Activated CD4-positive, alpha-beta T cell treated with anti-CD3 and anti-CD28 coated beads, Interleukin-2, amount 50 U/mL, for 48 hours (primary cell): ENCODE measurements at regions not wholly inside any gene's neighbourhood (a gene's known extent, or its start where the extent isn't known, plus 50 kb on each side); places are given as distances from the start of the nearest gene placed in this dataset.

Experiments
- DNase-seq, 2 experiments: peaks; one replicate each; pipeline ENCODE4 v3.0.0-alpha.2; 2020

DNA sequence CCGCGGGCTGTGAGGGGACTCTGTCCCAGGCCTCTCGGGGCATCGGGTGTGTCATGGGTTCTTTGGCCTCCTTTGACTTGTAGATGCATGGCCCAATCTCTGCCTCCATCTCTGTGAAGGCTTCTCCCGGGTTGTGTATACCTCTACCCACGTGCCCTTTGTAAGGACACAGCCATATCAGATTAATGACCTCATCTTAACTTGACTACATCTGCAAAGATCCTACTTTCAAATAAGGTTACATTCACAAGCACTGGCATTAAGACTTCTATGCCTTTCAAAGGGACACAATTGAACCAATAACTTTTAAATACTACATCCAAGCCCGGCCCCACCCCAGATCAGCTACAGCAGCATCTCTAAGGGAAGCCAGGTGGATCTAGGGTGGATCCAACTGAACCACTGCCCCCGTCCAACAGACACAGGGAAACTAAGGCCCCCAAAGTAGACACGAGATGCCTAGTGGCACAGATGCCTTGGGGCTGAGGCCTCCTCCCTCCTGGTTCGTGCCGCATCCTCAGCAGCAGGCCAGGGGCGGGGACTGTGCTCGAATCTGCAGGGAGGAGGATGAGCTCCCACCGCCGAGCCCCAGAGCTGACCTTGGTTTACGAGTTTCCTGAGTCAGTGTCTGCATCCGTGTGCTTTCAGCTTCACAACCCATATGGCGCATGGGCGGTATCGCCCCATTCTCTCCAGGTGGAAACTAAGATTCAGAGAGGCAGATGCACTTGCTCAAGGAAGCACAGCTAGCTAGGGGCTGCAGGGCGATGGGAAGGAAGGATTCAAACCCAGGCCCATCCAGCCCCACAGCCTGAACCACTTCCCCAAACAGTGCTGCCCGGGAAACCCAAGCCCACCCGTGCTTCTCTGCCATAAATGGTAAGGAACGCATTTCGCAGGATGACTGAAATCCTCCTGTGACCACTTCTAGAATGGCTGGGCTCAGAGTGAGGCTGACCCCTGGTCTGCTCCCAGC lies 353.3 kb downstream of the C16orf95 start:
- DNase-seq = no peak

DNA sequence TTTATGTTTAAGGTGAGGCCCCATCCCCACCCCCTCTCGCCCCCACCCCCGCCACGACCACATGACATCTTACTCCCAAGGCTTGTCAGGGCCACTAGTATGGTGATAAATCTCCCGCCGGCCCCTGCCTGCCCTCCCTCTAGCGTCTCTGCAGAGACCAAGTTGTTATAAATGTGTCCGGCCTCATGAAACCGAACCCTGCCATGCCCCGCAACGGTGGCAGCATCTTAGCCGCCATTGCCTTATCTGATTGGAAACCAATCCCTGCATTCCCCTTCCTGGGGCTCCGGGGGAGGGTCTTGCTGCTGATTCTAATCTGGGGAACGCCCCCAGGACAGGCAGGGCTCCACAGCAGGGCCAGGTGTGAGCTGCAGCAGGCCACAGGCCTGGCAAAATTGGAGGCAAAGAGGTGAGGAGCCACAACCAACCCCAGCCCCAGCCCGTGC lies 352.4 kb downstream of the C16orf95 start:
- no peak for DNase-seq

DNA sequence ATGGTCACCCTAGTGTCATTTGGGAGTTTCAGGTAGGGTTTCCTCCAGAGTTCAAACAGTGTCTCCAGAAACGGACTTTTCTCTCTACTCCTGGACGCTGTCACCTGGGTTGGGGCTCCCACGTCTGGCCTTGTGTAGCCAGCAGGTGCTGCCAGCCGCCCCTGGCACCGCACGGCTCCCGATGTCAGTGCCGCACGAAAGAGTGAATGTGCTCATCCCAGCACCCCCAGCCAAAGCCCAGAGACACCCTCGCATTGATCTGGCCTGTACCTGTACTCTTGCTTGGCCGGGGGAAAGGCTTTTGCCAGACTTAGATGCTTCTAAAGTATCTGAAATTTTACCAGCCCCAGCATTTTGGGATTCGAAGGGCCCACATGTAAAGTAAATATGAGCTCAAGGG lies 351.9 kb downstream of the C16orf95 start:
- DNase-seq = no peak

DNA sequence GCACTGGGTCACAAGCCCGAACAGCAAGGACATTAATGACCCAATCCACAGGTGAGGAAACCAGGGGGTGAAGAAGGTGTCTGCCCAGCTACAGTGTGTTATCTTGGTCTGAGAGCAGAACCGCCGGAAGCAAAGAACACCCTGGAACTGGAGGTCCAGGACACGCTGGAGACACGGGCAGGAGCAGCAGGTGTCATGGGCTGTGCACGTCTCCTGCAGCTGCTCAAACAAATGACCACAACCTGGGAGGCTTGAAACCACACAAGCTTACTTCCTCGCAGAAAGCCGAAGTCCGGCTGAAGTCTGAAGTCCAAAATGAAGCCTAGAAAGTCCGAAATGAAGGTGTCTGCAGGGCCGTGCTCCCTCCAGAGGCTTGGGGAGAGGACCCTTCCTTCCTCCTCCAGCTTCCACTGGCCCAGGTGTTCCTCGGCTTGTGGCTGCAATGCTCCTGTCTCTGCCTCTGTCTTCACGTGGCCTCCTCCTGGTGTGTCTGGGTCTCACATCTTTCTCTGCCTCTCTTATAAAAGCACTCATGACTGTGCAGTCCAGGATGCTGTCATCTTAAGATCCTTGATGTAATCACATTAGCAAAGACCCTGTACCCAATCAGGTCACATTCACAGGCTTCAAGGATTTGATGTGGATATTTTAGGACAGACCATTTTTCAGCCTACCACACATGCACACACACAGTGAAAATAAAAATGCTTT lies 351.2 kb downstream of the C16orf95 start:
- no peak for DNase-seq

DNA sequence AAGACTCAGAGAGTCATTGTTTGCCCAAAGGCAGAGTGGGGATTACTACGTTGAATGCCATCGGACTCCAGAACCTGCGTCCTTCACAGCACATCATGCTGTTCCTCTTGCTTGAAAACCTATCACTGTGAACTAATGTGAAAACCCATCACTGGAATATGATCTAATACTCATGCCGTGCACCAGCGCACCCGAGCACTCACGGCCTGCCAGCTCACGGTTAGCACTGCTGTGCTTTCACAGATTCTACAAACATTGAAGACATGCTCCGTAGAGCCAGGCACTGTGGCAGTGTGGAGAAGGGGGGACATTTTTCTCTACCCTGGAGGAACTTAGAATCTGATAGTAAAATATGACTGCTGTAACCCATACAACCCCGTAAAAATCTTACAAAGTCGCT lies 350.4 kb downstream of the C16orf95 start:
- DNase-seq = no peak

DNA sequence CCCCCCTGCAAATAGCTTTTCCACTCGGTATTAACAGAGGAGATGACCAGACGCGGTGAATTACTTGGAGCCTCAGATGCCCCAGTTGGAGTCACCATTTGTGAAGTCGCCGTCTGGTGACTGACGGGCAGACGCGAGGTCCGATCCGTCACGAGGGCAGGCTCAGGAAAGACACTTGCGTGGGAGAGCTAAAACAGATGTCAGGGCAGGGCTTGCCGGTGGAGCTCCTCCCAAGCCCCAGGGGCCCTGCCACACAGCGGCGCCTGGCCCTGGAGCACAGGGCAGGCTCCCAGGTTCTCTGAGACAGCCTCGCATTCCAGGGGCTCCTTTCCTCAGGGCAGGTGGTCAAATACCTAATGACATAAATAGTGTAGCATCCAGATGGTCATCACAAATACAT lies 348.3 kb downstream of the C16orf95 start:
- DNase-seq = no peak

DNA sequence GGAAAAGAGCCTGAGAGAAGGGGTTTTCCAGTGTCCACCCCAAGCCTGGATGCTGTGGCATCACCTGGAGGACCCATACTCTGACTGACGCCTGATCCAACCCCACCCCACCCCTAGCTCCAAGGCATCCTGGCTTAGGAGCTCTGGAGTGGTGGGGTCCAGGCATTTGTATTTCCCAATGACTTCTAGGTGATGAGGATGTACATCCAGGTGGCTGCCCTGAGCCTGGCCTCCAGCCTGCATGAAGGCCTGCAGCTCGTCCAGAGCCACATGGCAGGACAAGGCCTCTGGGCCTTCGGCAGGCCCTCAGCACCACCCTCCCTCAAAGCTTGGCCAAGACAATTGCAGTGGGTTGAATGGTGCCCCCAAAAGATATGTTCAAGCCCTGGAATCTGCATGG lies 347.5 kb downstream of the C16orf95 start:
- no peak for DNase-seq

DNA sequence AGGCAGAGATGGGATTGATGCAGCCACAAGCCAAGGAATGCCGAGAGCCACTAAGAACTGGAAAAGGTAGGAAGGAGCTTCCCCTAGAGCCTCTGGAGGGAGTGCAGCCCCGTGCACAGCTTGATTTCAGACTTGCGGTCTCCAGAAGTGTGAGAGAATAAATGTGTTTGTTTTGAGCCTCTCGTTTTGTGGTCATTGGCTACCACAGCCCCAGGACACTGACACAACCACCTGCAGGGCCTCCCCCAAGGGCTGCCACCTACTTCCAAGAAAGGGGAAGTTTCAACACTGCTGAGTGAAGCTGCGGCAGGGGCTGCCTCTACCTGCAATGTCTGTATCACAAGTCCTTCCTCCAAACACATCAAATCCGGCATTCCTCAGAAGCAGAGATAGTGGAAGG lies 346.9 kb downstream of the C16orf95 start:
- no peak for DNase-seq

- no peak for DNase-seq
These were observed 346.5 kb downstream of the C16orf95 start for GRCh38 chr16:86970726-86971125.

DNA sequence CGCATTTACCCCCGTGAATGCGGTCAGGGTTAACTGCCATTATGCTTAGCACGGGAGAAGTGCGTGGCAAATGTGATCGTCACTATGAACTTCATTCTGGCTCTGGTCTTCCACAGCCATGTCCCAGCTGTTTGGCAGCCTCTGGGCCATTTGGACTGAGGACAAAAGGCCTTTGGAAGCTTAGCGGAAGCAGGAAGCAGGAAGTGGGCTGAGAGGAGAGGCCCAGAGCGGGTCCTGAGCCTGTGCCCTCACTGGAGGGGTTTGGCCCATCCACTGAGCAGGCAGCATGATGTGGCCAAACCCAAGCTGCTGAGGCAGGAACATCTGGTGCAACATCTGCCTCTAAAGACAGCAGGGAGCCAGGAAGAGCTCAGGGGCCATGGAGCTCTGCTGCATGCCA lies 345.9 kb downstream of the C16orf95 start:
- no peak for DNase-seq

GRCh38 chr16:86974120-86974519 lies 343.1 kb downstream of the C16orf95 start:
- DNase-seq = no peak

- DNase-seq = no peak
These were observed 341.7 kb downstream of the C16orf95 start for GRCh38 chr16:86975445-86975844.

- DNase-seq = no peak
These were observed 340.0 kb downstream of the C16orf95 start for GRCh38 chr16:86977076-86977676.

DNA sequence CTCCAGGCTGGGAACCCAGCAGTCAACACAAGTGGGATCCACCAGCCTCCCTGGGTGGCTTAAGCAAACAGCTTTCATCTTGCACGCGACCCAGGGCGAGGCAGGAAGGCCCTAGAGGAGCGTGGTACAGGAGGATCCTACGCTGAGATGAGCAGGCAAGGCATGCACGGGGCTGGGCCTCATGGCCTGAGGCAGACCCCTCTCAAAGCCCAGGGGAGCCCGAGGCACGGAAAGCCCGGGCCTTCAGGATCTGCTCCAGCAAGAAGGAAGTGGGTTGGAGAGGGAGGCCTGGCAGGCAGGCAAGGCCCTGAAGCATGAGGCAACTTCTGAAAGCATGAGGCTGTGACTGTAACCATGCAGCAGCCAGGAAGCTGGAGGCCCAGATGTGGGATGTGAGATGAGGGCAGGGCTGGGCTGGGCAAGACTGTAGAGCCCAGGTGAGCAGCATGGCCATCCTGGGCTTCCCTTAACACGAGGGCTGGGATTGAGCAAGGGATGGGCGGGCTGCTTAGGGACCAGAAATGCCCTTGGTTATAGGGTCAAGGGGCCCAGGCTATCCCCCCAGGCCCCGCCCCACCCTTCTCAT lies 338.7 kb downstream of the C16orf95 start:
- DNase-seq = no peak

- DNase-seq = no peak
These were observed 338.1 kb downstream of the C16orf95 start for GRCh38 chr16:86979061-86979460.

GRCh38 chr16:86979984-86980553 lies 337.1 kb downstream of the C16orf95 start:
- no peak for DNase-seq

- DNase-seq = no peak
These were observed 336.5 kb downstream of the C16orf95 start for GRCh38 chr16:86980644-86981043.

DNA sequence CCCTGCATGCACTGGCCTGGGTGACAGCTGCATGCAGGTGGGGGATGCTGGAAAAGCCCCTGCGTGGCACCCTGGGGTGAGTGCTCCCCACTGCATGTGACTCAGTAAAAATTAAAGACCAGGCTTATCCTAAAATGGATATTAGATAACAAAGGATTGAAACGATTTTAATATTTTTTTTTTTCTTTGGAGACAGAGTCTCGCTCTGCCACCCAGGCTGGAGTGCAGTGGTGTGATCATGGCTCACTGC lies 334.9 kb downstream of the C16orf95 start:
- no peak for DNase-seq

DNA sequence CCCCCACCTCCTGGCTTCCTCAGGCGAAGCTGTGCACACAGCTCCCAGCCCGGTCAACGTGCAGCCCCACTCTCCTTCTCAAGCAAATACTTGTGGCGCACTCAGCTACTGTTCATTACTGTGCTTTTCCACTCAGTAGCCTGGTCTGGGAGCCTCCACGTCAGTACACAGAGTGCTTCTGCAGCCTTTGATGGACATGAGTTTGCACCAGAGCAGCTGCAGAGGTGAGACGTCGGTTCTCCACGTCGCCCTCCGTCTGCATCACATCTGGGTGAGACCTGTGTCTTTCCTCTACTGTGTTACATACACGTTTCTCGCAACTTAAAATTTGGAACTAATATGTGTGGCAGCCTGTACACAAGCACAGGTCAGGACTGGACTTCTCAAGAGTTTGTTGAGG lies 334.3 kb downstream of the C16orf95 start:
- DNase-seq = no peak

DNA sequence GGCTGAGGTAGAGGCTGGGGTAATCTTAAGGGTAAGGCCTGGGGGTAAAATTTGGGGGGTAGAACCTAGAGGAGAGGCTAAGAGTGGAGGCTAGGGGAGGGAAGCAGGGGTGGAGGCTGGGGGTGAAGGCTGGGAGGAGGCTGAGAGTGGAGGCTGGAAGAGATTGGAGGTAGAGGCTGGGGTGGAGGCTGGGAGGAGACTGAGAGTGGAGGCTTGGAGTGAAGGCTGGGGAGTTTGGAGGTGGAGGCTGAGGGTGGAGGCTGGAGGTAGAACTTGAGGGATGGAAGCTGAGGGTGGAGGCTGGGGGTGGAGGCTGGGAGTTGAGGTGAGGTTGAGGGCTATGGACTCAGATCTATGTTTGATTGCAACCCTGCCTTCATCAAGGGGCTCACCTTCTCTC lies 333.6 kb downstream of the C16orf95 start:
- no peak for DNase-seq

DNA sequence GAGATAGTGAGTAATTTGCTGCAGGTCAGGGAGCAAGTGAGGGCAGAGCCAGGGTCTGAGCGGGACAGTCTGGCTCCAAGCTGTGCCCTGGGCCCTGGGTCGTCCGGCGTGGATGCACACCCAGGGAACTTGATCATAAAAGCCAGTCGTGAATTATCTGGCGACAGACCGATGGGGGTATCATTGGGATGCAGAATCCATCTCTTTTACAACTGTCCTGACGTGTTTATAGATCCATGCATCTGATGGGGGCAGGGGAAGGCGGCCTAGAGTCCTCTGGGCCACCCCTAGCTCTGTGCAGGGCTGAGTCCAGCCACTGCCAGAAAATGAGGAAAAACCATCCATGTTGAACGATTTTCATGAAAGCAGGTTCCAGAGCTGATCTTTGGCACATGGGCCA lies 332.8 kb downstream of the C16orf95 start:
- DNase-seq = no peak

DNA sequence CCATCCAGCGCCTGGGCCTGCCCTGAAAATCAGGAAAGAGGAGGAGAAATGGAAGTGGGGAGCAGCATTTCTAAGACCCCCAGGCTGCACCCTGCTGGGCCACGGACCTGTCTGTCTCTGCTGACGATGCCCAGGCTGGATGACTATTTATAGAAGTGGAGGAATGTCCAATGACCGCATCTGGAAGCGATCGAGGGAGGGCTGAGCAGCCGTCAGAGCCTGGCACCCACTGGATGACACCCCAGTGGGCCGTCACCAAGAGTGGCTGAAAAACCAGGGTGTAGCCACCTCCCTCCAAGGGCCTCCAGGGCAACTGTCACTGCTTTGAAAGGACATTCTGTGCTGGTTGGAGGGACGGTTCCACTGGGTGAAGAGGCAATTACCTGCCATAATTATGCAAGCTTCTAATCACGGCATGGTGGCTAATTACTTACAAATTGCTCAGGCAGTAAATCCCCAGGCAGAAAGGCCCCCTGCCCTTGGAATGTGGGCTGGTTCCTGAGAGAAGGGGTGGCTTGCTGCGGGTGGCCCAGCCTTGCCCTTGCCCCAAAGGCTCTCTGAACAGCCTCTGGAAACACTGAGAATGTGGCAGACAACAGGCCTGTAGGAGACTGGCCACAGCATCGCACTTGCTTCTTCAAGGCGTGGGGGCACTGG lies 332.1 kb downstream of the C16orf95 start:
- DNase-seq = no peak

DNA sequence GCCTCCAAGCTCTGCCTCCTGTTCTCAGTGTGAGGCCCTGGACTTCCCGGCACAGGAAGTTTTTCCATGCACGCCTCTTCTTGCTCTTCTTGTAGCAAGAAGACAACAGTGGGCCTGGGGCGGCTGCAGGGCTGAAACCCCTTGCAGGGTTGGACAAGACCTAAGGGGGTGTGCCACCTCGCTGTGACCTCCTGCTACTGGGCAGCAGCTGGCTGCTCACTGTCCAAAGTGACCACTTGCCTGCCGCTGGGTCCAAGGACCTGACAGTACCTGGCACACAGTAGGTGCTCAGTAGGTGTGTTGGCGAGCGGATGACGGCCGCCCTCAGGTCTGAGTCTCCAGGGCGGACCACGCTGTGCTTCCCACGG lies 331.6 kb downstream of the C16orf95 start:
- DNase-seq = no peak
